HepG2 (cell line): ENCODE measurements at regions not wholly inside any gene's neighbourhood (a gene's known extent, or its start where the extent isn't known, plus 50 kb on each side); places are given as distances from the start of the nearest gene placed in this dataset.

Source experiments
- IRF2 ChIP-seq: IDR thresholded peaks from 2 replicates; pipeline ENCODE4 v1.6.1; 2018; ENCODE audit warnings: missing genetic modification reagents, missing compliant biosample characterization
- NFE2L1 ChIP-seq: sonication (generic); formaldehyde crosslinking; IDR thresholded peaks from 2 replicates; pipeline ENCODE4 v1.4.0; 2020; ENCODE audit warnings: missing genetic modification reagents, mild to moderate bottlenecking, borderline replicate concordance
- NR2C2 ChIP-seq: sonication (generic); formaldehyde crosslinking; IDR thresholded peaks from 2 replicates; pipeline ENCODE4 v1.4.0; 2020; ENCODE audit warnings: missing genetic modification reagents, mild to moderate bottlenecking, moderate library complexity, borderline replicate concordance
- POLR2A ChIP-seq, 2 experiments: IDR thresholded peaks; 2 replicates each; pipeline ENCODE4 v1.6.1; 2011; ENCODE audit warnings: low read depth in 2 of 2, low read length in 2 of 2, mild to moderate bottlenecking in 1 of 2, moderate library complexity in 1 of 2; ENCODE audit not compliant: insufficient read depth in 1 of 2
- PTBP1 ChIP-seq: fragments of 200-400 bp; formaldehyde crosslinking; IDR thresholded peaks from 2 replicates; pipeline ENCODE4 v1.6.1; 2018; ENCODE audit warnings: low read length, low read depth; ENCODE audit not compliant: poor library complexity, severe bottlenecking
- SMAD3 ChIP-seq: sonication (generic); formaldehyde crosslinking; IDR thresholded peaks from 2 replicates; pipeline ENCODE4 v1.4.0; 2020; ENCODE audit warnings: missing genetic modification reagents
- SUZ12 ChIP-seq: fragments of 150-350 bp; IDR thresholded peaks from 2 replicates; pipeline ENCODE4 v1.6.1; 2014; ENCODE audit warnings: low read depth, low read length
- ZC3H4 ChIP-seq: sonication (generic); formaldehyde crosslinking; IDR thresholded peaks from 2 replicates; pipeline ENCODE4 v1.4.0; 2020; ENCODE audit warnings: missing genetic modification reagents, borderline replicate concordance
- ZNF24 ChIP-seq: fragments of 450-650 bp; IDR thresholded peaks from 2 replicates; pipeline ENCODE4 v1.6.1; 2017; ENCODE audit warnings: antibody characterized with exemption, mild to moderate bottlenecking
- ZNF253 ChIP-seq: sonication (generic); formaldehyde crosslinking; IDR thresholded peaks from 2 replicates; pipeline ENCODE4 v1.8.0; 2022; ENCODE audit warnings: mild to moderate bottlenecking, missing genetic modification reagents, borderline replicate concordance
- TF ChIP-seq, protein P1 (sequence below): sonication (generic); formaldehyde crosslinking; IDR thresholded peaks from 2 replicates; pipeline ENCODE4 v1.4.0; 2020; ENCODE audit warnings: missing genetic modification reagents, mild to moderate bottlenecking, borderline replicate concordance

DNA sequence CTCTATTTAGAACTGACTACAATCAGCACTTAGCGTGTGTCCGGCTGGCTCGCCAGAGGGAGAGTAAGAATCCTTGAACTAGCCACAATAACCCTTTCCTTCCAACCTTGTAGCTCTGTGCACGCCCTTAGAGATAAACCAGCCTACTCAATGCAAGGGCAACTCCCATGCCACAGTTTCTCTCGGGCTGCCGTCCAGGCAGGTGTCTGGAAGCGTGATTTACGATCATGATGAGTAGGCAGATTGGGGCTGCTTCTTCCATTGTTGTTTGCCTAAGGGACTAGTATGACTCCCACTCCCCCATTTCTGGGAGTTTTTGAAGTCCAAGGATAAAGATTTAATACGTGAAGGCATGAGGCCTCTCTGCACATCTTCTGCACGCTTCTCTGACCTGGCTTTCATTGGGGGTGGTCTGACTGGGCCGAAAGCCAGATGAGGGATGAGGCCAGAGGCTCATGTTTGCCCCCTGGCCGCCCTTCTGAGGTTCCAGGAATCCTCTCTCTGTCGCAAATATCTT, 134.0 kb upstream of the MYO10 start:
- TF ChIP-seq PTBP1 (no peak), ZNF24 (no peak), SUZ12 (no peak), IRF2 (CRISPR knock-in tag) (no peak), SMAD3 (CRISPR knock-in tag) (no peak), POLR2A (IDR thresholded peaks at IDR 0.05; ENCODE audit: insufficient read depth in 1 of 2, low read depth in 2 of 2, low read length in 2 of 2) (no peak), ZNF253 (CRISPR knock-in tag) (no peak), NR2C2 (CRISPR knock-in tag) (no peak), ZC3H4 (CRISPR knock-in tag) (no peak), NFE2L1 (no peak)
- TF ChIP-seq, protein P1, sequence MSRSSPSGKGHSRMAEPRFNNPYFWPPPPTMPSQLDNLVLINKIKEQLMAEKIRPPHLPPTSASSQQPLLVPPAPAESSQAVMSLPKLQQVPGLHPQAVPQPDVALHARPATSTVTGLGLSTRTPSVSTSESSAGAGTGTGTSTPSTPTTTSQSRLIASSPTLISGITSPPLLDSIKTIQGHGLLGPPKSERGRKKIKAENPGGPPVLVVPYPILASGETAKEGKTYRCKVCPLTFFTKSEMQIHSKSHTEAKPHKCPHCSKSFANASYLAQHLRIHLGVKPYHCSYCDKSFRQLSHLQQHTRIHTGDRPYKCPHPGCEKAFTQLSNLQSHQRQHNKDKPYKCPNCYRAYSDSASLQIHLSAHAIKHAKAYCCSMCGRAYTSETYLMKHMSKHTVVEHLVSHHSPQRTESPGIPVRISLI (CRISPR knock-in tag), result no peak
